SK-N-SH (cell line): ENCODE measurements at regions not wholly inside any gene's neighbourhood (a gene's known extent, or its start where the extent isn't known, plus 50 kb on each side); places are given as distances from the start of the nearest gene placed in this dataset.

Experiments
- CTCF ChIA-PET: fragments of 300-600, 350-600 bp; formaldehyde crosslinking; extraction: SDS; loops from one replicate; lab custom pipeline; 2021; lab: Yijun Ruan, JAX
- POLR2A ChIA-PET: fragments of 350-600 bp; sonication (Branson Sonifier 250); formaldehyde crosslinking; extraction: SDS; loops from one replicate; lab custom pipeline; 2020; ENCODE audit warnings: antibody characterized with exemption, inconsistent platforms; lab: Yijun Ruan, JAX
- DNase-seq: peaks from one replicate; pipeline ENCODE4 v3.0.0; 2012
- H2AFZ ChIP-seq: fragments of 200-600 bp; sonication (generic); 2 replicates; pipeline ENCODE4 v1.8.1; 2016; ENCODE audit warnings: antibody characterized with exemption, mild to moderate bottlenecking, low read depth
- H3F3A ChIP-seq: fragments of 200-600 bp; sonication (generic); replicated peaks from 2 replicates; pipeline ENCODE3; 2016; ENCODE audit warnings: antibody characterized with exemption, mild to moderate bottlenecking; ENCODE audit not compliant: insufficient read depth
- H3K27ac ChIP-seq, 2 experiments: fragments of 200-500 bp in 1 of 2; fragments of 200-600 bp in 1 of 2; sonication (Bioruptor generic) in 1 of 2; sonication (generic), shearing (Covaris generic) in 1 of 2; 2 replicates each; pipeline versions ENCODE4 v1.5.1 to v1.6.1; 2014 to 2016; ENCODE audit warnings: low read depth in 2 of 2, inconsistent platforms in 1 of 2, low read length in 1 of 2, mild to moderate bottlenecking in 1 of 2, mixed read lengths in 1 of 2
- H3K27me3 ChIP-seq: fragments of 200-600 bp; sonication (generic), shearing (Covaris generic); 2 replicates; pipeline ENCODE4 v1.6.1; 2016; ENCODE audit warnings: mixed run types; ENCODE audit not compliant: insufficient read depth
- H3K36me3 ChIP-seq, 2 experiments: fragments of 200-500 bp in 1 of 2; fragments of 200-600 bp in 1 of 2; sonication (Bioruptor generic) in 1 of 2; sonication (generic) in 1 of 2; replicated peaks in 1 of 2; 2 replicates each; pipeline versions ENCODE3 to v1.5.1; 2014 to 2016; ENCODE audit warnings: low read length in 1 of 2, mild to moderate bottlenecking in 1 of 2; ENCODE audit not compliant: insufficient read depth in 2 of 2, control insufficient read depth in 1 of 2
- H3K4me1 ChIP-seq, 2 experiments: fragments of 200-500 bp in 1 of 2; fragments of 200-600 bp in 1 of 2; sonication (Bioruptor generic) in 1 of 2; sonication (generic), shearing (Covaris generic) in 1 of 2; 2 replicates each; pipeline versions ENCODE4 v1.5.1 to v1.6.1; 2014 to 2016; ENCODE audit warnings: low read depth in 1 of 2, low read length in 1 of 2, mixed run types in 1 of 2; ENCODE audit not compliant: insufficient read depth in 2 of 2, control insufficient read depth in 1 of 2
- H3K4me2 ChIP-seq: fragments of 200-600 bp; sonication (generic), shearing (Covaris generic); 2 replicates; pipeline ENCODE4 v1.6.1; 2017; ENCODE audit warnings: mixed run types
- H3K4me3 ChIP-seq, 2 experiments: fragments of 200-500 bp in 1 of 2; fragments of 200-600 bp in 1 of 2; sonication (Bioruptor generic) in 1 of 2; sonication (generic), shearing (Covaris generic) in 1 of 2; 2 replicates each; pipeline versions ENCODE4 v1.5.1 to v1.8.1; 2014 to 2016; ENCODE audit warnings: low read depth in 2 of 2, inconsistent platforms in 1 of 2, low read length in 1 of 2, mild to moderate bottlenecking in 1 of 2, mixed read lengths in 1 of 2, moderate library complexity in 1 of 2
- H3K79me2 ChIP-seq: fragments of 200-600 bp; sonication (generic); 2 replicates; pipeline ENCODE4 v1.8.1; 2017; ENCODE audit warnings: mild to moderate bottlenecking; ENCODE audit not compliant: insufficient read depth
- H3K9ac ChIP-seq: fragments of 200-600 bp; sonication (generic); 2 replicates; pipeline ENCODE4 v1.6.1; 2017; ENCODE audit warnings: mixed run types
- H3K9me2 ChIP-seq: fragments of 200-600 bp; sonication (generic); 2 replicates; pipeline ENCODE4 v1.6.1; 2017; ENCODE audit warnings: mixed run types
- H3K9me3 ChIP-seq: fragments of 200-600 bp; sonication (generic); 2 replicates; pipeline ENCODE4 v1.6.1; 2017; ENCODE audit warnings: mixed run types, mild to moderate bottlenecking, moderate library complexity
- H4K20me1 ChIP-seq: fragments of 200-600 bp; sonication (generic); 2 replicates; pipeline ENCODE4 v1.6.1; 2017; ENCODE audit warnings: mild to moderate bottlenecking, mixed run types; ENCODE audit not compliant: insufficient read depth
- CHD2 ChIP-seq: fragments of 150-350 bp; IDR thresholded peaks from 2 replicates; pipeline ENCODE4 v1.6.1; 2018; ENCODE audit warnings: low read length; ENCODE audit not compliant: partially characterized antibody
- ELF1 ChIP-seq: IDR thresholded peaks from 2 replicates; pipeline ENCODE4 v1.4.0; 2012
- EP300 ChIP-seq, 2 experiments: IDR thresholded peaks; 2 replicates each; pipeline versions ENCODE4 v1.4.0 to v1.6.1; 2012; ENCODE audit warnings: borderline replicate concordance in 1 of 2, low read depth in 1 of 2, low read length in 1 of 2
- EZH2phosphoT487 ChIP-seq: fragments of 200-600 bp; sonication (generic); IDR thresholded peaks from 2 replicates; pipeline ENCODE4 v1.6.1; 2017; ENCODE audit warnings: low read depth, mixed run types, mild to moderate bottlenecking, antibody characterized with exemption, moderate library complexity, borderline replicate concordance
- FOSL2 ChIP-seq: IDR thresholded peaks from 2 replicates; pipeline ENCODE4 v1.4.0; 2012; ENCODE audit warnings: low read depth, mild to moderate bottlenecking, moderate library complexity, borderline replicate concordance
- MEF2A ChIP-seq: IDR thresholded peaks from 2 replicates; pipeline ENCODE4 v1.4.0; 2012; ENCODE audit warnings: low read depth, borderline replicate concordance
- NFIC ChIP-seq: IDR thresholded peaks from 2 replicates; pipeline ENCODE4 v1.4.0; 2012; ENCODE audit warnings: borderline replicate concordance
- RCOR1 ChIP-seq: fragments of 150-350 bp; IDR thresholded peaks from 2 replicates; pipeline ENCODE4 v1.6.1; 2017; ENCODE audit warnings: antibody characterized with exemption, low read length
- REST ChIP-seq: IDR thresholded peaks from 2 replicates; pipeline ENCODE4 v1.6.1; 2012; ENCODE audit warnings: mild to moderate bottlenecking, low read depth, low read length, moderate library complexity
- SMC3 ChIP-seq: IDR thresholded peaks from 2 replicates; pipeline ENCODE4 v1.6.1; 2012; ENCODE audit warnings: low read depth, low read length, improper control_type of control experiment
- TAF1 ChIP-seq: IDR thresholded peaks from 2 replicates; pipeline ENCODE4 v1.6.1; 2012; ENCODE audit warnings: low read depth, mild to moderate bottlenecking, low read length, moderate library complexity, borderline replicate concordance
- TCF12 ChIP-seq: IDR thresholded peaks from 2 replicates; pipeline ENCODE4 v1.4.0; 2012
- USF2 ChIP-seq: fragments of 150-350 bp; IDR thresholded peaks from 2 replicates; pipeline ENCODE4 v1.6.1; 2017; ENCODE audit warnings: antibody characterized with exemption, low read length, low read depth, borderline replicate concordance
- YY1 ChIP-seq: IDR thresholded peaks from 2 replicates; pipeline ENCODE4 v1.4.0; 2012; ENCODE audit warnings: low read depth, mild to moderate bottlenecking
- ZBTB33 ChIP-seq: IDR thresholded peaks from 2 replicates; pipeline ENCODE4 v1.4.0; 2012; ENCODE audit warnings: low read depth, borderline replicate concordance
- WGBS: methylation state at CpG from one replicate; pipeline ENCODE4 v1.1.6; 2017; ENCODE audit warnings: low lambda C conversion rate; 5-methylcytosine and 5-hydroxymethylcytosine counted together

DNA sequence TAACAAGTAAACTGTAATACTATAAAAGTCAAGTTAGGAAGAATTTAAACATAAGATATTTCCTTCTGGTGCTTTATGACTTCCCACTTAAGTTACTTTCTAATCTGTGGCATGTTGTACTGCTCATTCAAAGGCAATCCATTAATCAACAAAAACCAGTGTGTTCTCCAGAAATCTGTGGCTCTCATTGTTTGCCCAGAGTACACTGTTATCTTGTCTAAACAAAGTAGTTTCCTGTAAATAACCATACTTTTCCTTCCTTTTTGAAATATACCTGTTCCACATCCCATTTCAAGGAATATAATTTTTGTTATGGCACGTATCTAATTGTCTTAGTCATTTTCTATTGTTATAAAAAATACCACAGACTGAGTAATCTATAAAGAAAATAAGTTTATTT, 184.1 kb downstream of the CCER1 start:
- 61% methylated on average over 1 of the region's 1 CpG for WGBS

DNA sequence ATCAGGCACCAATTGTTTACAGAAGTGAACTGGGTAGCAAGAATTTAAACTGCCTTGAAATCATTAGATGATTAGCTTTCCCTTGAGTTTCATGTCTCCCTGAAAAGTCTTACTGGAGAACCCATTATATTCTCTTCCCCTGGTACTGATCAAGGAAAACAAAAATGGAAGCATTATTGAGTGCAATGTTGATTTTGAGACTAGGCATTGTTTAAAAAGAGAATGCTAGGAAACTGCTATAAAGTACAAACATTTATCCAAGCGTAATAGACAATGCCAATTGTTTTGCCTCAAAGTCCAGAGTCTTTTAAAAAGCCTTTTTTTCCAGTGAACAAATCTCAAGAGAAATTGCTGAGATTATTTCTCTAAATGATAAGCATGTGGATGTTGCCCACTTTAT, 197.0 kb downstream of the CCER1 start:
- DNase-seq = no peak
- H3K79me2 ChIP-seq = no peaks in the 10 kb centered on the region
- H3K9ac ChIP-seq = no peak overlapping the region
- no peaks in the 10 kb centered on the region; a peak in 1 of 4 replicates for H3K4me1 ChIP-seq
- no peak overlapping the region for H3K4me3 ChIP-seq
- H3K27me3 ChIP-seq = no peaks in the 10 kb centered on the region
- ChIA-PET CTCF (no interaction called here), POLR2A (no interaction called here)
- H3F3A ChIP-seq = no peaks in the 10 kb centered on the region
- no peaks in the 10 kb centered on the region for H3K36me3 ChIP-seq
- H2AFZ ChIP-seq = no peak overlapping the region
- H3K27ac ChIP-seq = no peak overlapping the region
- 38% methylated on average over 1 of the region's 1 CpG for WGBS
- no peaks in the 10 kb centered on the region for H3K9me3 ChIP-seq
- no peaks in the 10 kb centered on the region for H3K9me2 ChIP-seq
- H3K4me2 ChIP-seq = no peak overlapping the region
- no peaks in the 10 kb centered on the region for H4K20me1 ChIP-seq
- TF ChIP-seq SMC3 (no peak), CHD2 (no peak), USF2 (no peak), ELF1 (no peak), TAF1 (no peak), FOSL2 (no peak), RCOR1 (no peak), ZBTB33 (no peak), YY1 (no peak)

More for the DNA sequence above, 184.1 kb downstream of the CCER1 start:
- H3K27ac ChIP-seq = no peak overlapping the region
- no peaks in the 10 kb centered on the region for H4K20me1 ChIP-seq
- no peaks in the 10 kb centered on the region for H3K4me1 ChIP-seq
- ChIA-PET CTCF (no interaction called here), POLR2A (no interaction called here)
- no peaks in the 10 kb centered on the region for H3K9me3 ChIP-seq
- H3K4me3 ChIP-seq = no peak overlapping the region
- H3K9me2 ChIP-seq = no peaks in the 10 kb centered on the region
- no peak overlapping the region for H3K4me2 ChIP-seq
- no peaks in the 10 kb centered on the region for H3K36me3 ChIP-seq
- no peaks in the 10 kb centered on the region for H3K79me2 ChIP-seq
- H3F3A ChIP-seq = no peaks in the 10 kb centered on the region
- H3K9ac ChIP-seq = no peak overlapping the region
- H3K27me3 ChIP-seq = no peaks in the 10 kb centered on the region
- no peak for TF ChIP-seq REST
- TF ChIP-seq TAF1 = no peak
- TF ChIP-seq EZH2phosphoT487 = no peak
- no peak for TF ChIP-seq MEF2A
- TF ChIP-seq NFIC = no peak
- TF ChIP-seq TCF12 = no peak
- TF ChIP-seq FOSL2 = no peak
- TF ChIP-seq SMC3 = no peak
- no peak for TF ChIP-seq USF2
- no peak for TF ChIP-seq CHD2
- no peak for TF ChIP-seq EP300 (IDR thresholded peaks at IDR 0.05; ENCODE audit: borderline replicate concordance in 1 of 2, low read depth in 1 of 2, low read length in 1 of 2)
- H2AFZ ChIP-seq = no peak overlapping the region
- DNase-seq = no peak
